ENCODE measurements at regions not wholly inside any gene's neighbourhood (a gene's known extent, or its start where the extent isn't known, plus 50 kb on each side); places are given as distances from the start of the nearest gene placed in this dataset.

DNA sequence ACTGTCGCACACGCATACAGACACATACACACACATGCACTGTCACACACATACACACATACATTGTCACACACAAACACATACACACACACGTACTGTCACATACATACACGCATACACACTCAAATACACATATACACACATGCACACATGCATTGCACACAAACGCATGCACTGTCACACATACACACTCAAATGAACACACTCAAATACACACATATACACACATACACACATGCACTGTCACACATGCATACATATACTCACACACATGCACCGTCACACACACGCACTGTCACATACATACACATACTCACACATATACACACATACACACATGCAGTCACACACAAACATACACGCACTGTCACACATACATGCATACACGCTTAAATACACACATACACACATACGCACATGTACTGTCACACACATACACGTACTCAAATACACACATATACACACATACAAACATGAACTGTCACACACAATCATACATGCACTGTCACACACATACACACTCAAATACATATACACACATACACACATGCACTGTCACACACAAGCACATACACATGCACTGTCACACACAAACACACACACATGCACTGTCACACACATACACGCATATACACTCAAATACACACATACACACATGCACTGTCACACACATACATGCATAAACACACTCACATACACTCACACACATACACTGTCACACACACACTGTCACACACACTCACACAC is 548.6 kb upstream of the BTBD3 start (continued):
- TF ChIP-seq, protein P1, sequence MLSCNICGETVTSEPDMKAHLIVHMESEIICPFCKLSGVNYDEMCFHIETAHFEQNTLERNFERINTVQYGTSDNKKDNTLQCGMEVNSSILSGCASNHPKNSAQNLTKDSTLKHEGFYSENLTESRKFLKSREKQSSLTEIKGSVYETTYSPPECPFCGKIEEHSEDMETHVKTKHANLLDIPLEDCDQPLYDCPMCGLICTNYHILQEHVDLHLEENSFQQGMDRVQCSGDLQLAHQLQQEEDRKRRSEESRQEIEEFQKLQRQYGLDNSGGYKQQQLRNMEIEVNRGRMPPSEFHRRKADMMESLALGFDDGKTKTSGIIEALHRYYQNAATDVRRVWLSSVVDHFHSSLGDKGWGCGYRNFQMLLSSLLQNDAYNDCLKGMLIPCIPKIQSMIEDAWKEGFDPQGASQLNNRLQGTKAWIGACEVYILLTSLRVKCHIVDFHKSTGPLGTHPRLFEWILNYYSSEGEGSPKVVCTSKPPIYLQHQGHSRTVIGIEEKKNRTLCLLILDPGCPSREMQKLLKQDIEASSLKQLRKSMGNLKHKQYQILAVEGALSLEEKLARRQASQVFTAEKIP (CRISPR knock-in tag; IDR thresholded peaks at IDR 0.05; ENCODE audit: borderline replicate concordance) = no peak
- TF ChIP-seq RARG (CRISPR knock-in tag; IDR thresholded peaks at IDR 0.05; ENCODE audit: low read depth) = no peak
- peak; percentile 16; the same call in 1 of the 2 replicates for TF ChIP-seq ATF7 (IDR thresholded peaks at IDR 0.05)
- TF ChIP-seq ATF7 (CRISPR knock-in tag; IDR thresholded peaks at IDR 0.05) = no peak
- no peak for TF ChIP-seq CHD2 (IDR thresholded peaks at IDR 0.05; ENCODE audit: low read depth, low read length)
- TF ChIP-seq NONO (IDR thresholded peaks at IDR 0.05) = peak; percentile 82; the same call in 1 of the 2 replicates
- no peak for TF ChIP-seq NONO (CRISPR knock-in tag; conservative IDR thresholded peaks at IDR 0.05)
- TF ChIP-seq FOXA1 (IDR thresholded peaks at IDR 0.05) = peak; percentile 29
- no peak for TF ChIP-seq FOXA1 (CRISPR knock-in tag; IDR thresholded peaks at IDR 0.05)
- no peak for TF ChIP-seq ARHGAP35 (CRISPR knock-in tag; IDR thresholded peaks at IDR 0.05; ENCODE audit: borderline replicate concordance)
- no peak for TF ChIP-seq ZNF432 (CRISPR knock-in tag; IDR thresholded peaks at IDR 0.05; ENCODE audit: borderline replicate concordance)
- TF ChIP-seq SP5 (CRISPR knock-in tag; IDR thresholded peaks at IDR 0.05; ENCODE audit: borderline replicate concordance, low read depth) = no peak
- TF ChIP-seq, protein P2, sequence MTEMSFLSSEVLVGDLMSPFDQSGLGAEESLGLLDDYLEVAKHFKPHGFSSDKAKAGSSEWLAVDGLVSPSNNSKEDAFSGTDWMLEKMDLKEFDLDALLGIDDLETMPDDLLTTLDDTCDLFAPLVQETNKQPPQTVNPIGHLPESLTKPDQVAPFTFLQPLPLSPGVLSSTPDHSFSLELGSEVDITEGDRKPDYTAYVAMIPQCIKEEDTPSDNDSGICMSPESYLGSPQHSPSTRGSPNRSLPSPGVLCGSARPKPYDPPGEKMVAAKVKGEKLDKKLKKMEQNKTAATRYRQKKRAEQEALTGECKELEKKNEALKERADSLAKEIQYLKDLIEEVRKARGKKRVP (CRISPR knock-in tag; IDR thresholded peaks at IDR 0.05) = no peak
- TF ChIP-seq BRD4 (CRISPR knock-in tag; IDR thresholded peaks at IDR 0.05) = peak; percentile 44; the same call in 1 of the 2 replicates
- TF ChIP-seq, protein P3, sequence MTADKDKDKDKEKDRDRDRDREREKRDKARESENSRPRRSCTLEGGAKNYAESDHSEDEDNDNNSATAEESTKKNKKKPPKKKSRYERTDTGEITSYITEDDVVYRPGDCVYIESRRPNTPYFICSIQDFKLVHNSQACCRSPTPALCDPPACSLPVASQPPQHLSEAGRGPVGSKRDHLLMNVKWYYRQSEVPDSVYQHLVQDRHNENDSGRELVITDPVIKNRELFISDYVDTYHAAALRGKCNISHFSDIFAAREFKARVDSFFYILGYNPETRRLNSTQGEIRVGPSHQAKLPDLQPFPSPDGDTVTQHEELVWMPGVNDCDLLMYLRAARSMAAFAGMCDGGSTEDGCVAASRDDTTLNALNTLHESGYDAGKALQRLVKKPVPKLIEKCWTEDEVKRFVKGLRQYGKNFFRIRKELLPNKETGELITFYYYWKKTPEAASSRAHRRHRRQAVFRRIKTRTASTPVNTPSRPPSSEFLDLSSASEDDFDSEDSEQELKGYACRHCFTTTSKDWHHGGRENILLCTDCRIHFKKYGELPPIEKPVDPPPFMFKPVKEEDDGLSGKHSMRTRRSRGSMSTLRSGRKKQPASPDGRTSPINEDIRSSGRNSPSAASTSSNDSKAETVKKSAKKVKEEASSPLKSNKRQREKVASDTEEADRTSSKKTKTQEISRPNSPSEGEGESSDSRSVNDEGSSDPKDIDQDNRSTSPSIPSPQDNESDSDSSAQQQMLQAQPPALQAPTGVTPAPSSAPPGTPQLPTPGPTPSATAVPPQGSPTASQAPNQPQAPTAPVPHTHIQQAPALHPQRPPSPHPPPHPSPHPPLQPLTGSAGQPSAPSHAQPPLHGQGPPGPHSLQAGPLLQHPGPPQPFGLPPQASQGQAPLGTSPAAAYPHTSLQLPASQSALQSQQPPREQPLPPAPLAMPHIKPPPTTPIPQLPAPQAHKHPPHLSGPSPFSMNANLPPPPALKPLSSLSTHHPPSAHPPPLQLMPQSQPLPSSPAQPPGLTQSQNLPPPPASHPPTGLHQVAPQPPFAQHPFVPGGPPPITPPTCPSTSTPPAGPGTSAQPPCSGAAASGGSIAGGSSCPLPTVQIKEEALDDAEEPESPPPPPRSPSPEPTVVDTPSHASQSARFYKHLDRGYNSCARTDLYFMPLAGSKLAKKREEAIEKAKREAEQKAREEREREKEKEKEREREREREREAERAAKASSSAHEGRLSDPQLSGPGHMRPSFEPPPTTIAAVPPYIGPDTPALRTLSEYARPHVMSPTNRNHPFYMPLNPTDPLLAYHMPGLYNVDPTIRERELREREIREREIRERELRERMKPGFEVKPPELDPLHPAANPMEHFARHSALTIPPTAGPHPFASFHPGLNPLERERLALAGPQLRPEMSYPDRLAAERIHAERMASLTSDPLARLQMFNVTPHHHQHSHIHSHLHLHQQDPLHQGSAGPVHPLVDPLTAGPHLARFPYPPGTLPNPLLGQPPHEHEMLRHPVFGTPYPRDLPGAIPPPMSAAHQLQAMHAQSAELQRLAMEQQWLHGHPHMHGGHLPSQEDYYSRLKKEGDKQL (CRISPR knock-in tag; IDR thresholded peaks at IDR 0.05; ENCODE audit: low read depth) = no peak
- TF ChIP-seq GTF3A (CRISPR knock-in tag; conservative IDR thresholded peaks at IDR 0.05) = 0 out of 2 replicates have a peak, but pooled peaks have one; percentile 30
- TF ChIP-seq, protein P4, sequence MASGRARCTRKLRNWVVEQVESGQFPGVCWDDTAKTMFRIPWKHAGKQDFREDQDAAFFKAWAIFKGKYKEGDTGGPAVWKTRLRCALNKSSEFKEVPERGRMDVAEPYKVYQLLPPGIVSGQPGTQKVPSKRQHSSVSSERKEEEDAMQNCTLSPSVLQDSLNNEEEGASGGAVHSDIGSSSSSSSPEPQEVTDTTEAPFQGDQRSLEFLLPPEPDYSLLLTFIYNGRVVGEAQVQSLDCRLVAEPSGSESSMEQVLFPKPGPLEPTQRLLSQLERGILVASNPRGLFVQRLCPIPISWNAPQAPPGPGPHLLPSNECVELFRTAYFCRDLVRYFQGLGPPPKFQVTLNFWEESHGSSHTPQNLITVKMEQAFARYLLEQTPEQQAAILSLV (CRISPR knock-in tag; IDR thresholded peaks at IDR 0.05; ENCODE audit: borderline replicate concordance) = no peak
- TF ChIP-seq ZNF44 (CRISPR knock-in tag; IDR thresholded peaks at IDR 0.05) = no peak
- no peak for TF ChIP-seq ZFP36L1 (CRISPR knock-in tag; IDR thresholded peaks at IDR 0.05)
- TF ChIP-seq ZNF235 (CRISPR knock-in tag; IDR thresholded peaks at IDR 0.05; ENCODE audit: borderline replicate concordance) = no peak
- TF ChIP-seq, protein P5, sequence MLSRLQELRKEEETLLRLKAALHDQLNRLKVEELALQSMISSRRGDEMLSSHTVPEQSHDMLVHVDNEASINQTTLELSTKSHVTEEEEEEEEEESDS (CRISPR knock-in tag; IDR thresholded peaks at IDR 0.05; ENCODE audit: borderline replicate concordance) = no peak
- TF ChIP-seq ZNF841 (CRISPR knock-in tag; IDR thresholded peaks at IDR 0.05; ENCODE audit: borderline replicate concordance) = no peak
